Activated CD8-positive, alpha-beta memory T cell treated with anti-CD3 and anti-CD28 coated beads, Interleukin-2, amount 10 ng/mL, durations not matched to agents 7 days and 5 days (primary cell): ENCODE measurements at regions not wholly inside any gene's neighbourhood (a gene's known extent, or its start where the extent isn't known, plus 50 kb on each side); places are given as distances from the start of the nearest gene placed in this dataset.

Experiments used
- ATAC-seq: fragments of 150-1000 bp; cut with Tn5 transposase; one replicate; pipeline ENCODE4 v1.10.0; 2021; ENCODE audit warnings: moderate library complexity
- CTCF ChIA-PET: fragments of 350-600 bp; sonication (Branson Sonifier 250); formaldehyde crosslinking; loops from one replicate; lab custom pipeline; 2021; ENCODE audit warnings: antibody characterized with exemption; lab: Charles Lee
- DNase-seq: peaks from one replicate; pipeline ENCODE4 v3.0.0-alpha.2; 2020
- H3K27ac Mint-ChIP-seq: one replicate; pipeline ENCODE4 v1.8.0; 2021; ENCODE audit warnings: mild to moderate bottlenecking, mixed read lengths
- H3K27me3 Mint-ChIP-seq: one replicate; pipeline ENCODE4 v1.8.0; 2021; ENCODE audit warnings: mixed read lengths
- H3K36me3 Mint-ChIP-seq: one replicate; pipeline ENCODE4 v1.8.0; 2021; ENCODE audit warnings: mild to moderate bottlenecking, mixed read lengths
- H3K4me1 Mint-ChIP-seq: one replicate; pipeline ENCODE4 v1.8.0; 2021; ENCODE audit warnings: mixed read lengths
- H3K4me3 Mint-ChIP-seq: one replicate; pipeline ENCODE4 v1.8.0; 2021; ENCODE audit warnings: mild to moderate bottlenecking, moderate library complexity, mixed read lengths
- H3K9me3 Mint-ChIP-seq: one replicate; pipeline ENCODE4 v1.8.0; 2022; ENCODE audit warnings: low read depth, mixed read lengths

DNA sequence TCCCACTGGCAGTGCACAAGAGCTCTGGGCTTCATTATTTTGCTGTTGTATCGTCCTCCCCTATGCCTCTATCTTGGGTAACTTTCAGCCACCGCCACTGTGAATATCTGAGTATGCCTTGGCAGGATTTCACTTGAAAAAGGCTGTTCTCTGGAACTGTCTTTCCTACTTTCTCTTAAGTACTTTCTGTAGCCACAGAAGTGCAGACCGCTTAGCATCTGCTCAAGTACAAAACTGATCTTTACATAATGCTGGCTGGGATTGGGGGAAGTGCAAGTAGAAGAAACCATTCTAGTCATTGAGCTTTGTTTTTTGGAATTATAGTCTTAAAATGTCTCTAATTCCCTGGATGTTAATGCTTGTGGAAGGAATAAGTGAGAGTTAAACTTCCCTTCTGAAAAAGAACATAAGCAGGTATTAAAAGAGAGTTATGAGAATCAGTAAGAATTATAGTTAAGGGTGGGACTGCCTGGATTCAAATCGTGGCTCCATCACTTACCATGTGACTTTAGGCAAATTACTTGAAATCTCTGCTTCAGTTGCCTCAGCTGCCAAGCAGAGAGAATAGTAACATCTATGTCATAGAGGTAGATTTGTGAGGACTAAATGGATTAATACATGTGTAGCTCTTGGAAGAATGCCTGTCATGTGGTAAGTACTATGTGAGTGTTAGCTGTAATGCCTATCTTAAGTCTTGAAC, 77.5 kb downstream of the MID1IP1 start:
- DNase-seq (no peak), ATAC-seq (no peak)
- Mint-ChIP-seq H3K9me3 (no peaks in the 10 kb centered on the region), H3K27ac (no peak overlapping the region), H3K4me1 (peaks cover 9% of the 10 kb centered on the region), H3K27me3 (no peaks in the 10 kb centered on the region), H3K4me3 (no peak overlapping the region), H3K36me3 (peaks cover 1% of the 10 kb centered on the region)
- CTCF ChIA-PET = no interaction called here

- no peak overlapping the region for H3K27ac Mint-ChIP-seq
- H3K36me3 Mint-ChIP-seq = peaks cover 1% of the 10 kb centered on the region
- H3K4me1 Mint-ChIP-seq = peaks cover 9% of the 10 kb centered on the region
- no peak for ATAC-seq
- DNase-seq = no peak
- no peak overlapping the region for H3K4me3 Mint-ChIP-seq
- H3K27me3 Mint-ChIP-seq = no peaks in the 10 kb centered on the region
- CTCF ChIA-PET = no interaction called here
- H3K9me3 Mint-ChIP-seq = no peaks in the 10 kb centered on the region
These were observed 78.5 kb downstream of the MID1IP1 start for GRCh38 chrX:38879631-38880220.

DNA sequence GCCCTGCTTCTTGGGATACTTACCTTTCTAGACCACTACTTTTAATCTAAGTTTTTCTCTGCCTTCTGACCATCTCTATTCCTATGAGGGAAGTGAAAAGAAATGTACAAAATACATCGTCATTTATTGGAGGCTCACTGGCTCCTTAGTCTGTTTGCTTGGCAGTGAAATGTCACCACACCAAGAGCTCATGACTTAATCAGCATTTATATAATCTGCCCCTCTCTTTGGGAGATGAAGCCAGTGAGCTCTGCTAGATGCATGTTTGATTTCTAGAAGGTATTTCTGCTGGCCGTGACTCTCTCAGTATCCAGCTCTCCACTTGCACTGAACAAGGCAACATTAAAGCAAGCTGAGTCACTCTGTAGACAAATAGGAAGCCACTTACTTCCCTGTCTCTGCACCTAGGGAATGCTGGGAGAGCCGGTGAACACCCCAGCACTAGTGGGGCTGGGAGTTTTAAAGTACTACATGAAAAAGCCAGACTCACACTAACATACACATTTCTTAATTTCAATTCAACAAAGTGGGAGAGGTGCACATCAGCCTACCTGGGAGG, 79.1 kb downstream of the MID1IP1 start:
- ATAC-seq = no peak
- H3K36me3 Mint-ChIP-seq = peaks cover 1% of the 10 kb centered on the region
- CTCF ChIA-PET = no interaction called here
- no peak overlapping the region for H3K27ac Mint-ChIP-seq
- no peak overlapping the region for H3K4me3 Mint-ChIP-seq
- no peaks in the 10 kb centered on the region for H3K27me3 Mint-ChIP-seq
- H3K9me3 Mint-ChIP-seq = no peaks in the 10 kb centered on the region
- DNase-seq = no peak
- H3K4me1 Mint-ChIP-seq = peaks cover 9% of the 10 kb centered on the region

- DNase-seq (no peak), ATAC-seq (no peak)
- H3K4me3 Mint-ChIP-seq = no peak overlapping the region
- H3K27ac Mint-ChIP-seq = no peak overlapping the region
- no peaks in the 10 kb centered on the region for H3K9me3 Mint-ChIP-seq
- CTCF ChIA-PET = no interaction called here
- H3K27me3 Mint-ChIP-seq = no peaks in the 10 kb centered on the region
- peaks cover 1% of the 10 kb centered on the region for H3K36me3 Mint-ChIP-seq
- H3K4me1 Mint-ChIP-seq = peaks cover 9% of the 10 kb centered on the region
These were observed 79.8 kb downstream of the MID1IP1 start for GRCh38 chrX:38881066-38881465.

DNA sequence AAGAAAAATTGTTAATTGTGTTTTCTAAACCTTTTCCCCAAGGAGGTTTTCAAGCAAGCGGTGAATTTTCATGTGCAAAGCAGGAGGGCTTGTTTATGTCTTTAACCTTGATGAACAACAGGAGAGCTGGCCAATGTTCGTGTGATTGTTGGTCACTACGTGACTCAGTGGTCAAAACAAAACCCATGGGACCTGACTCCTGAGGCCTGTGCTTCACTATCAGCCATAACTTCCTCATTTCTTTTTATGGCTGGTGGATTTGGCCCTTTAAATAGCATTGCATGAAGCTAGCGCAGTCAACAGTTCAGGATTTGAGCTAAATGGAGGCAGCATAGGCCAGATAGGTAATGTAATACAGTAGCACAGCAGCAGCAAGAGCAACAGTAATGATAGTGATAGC, 80.5 kb downstream of the MID1IP1 start:
- ATAC-seq = no peak
- DNase-seq = no peak
- peaks cover 9% of the 10 kb centered on the region for H3K4me1 Mint-ChIP-seq
- CTCF ChIA-PET = no interaction called here
- H3K27me3 Mint-ChIP-seq = no peaks in the 10 kb centered on the region
- no peak overlapping the region for H3K27ac Mint-ChIP-seq
- peaks cover 1% of the 10 kb centered on the region for H3K36me3 Mint-ChIP-seq
- H3K4me3 Mint-ChIP-seq = no peak overlapping the region
- no peaks in the 10 kb centered on the region for H3K9me3 Mint-ChIP-seq

- CTCF ChIA-PET = interaction anchor here (1.0 kb wide), 1 partner anchor 14 kb away, joined by 3 read pairs; no protein-coding TSS in a partner anchor
- H3K4me1 Mint-ChIP-seq = peaks cover 9% of the 10 kb centered on the region
- ATAC-seq = no peak
These were observed 81.8 kb downstream of the MID1IP1 start for GRCh38 chrX:38882894-38883626.

DNA sequence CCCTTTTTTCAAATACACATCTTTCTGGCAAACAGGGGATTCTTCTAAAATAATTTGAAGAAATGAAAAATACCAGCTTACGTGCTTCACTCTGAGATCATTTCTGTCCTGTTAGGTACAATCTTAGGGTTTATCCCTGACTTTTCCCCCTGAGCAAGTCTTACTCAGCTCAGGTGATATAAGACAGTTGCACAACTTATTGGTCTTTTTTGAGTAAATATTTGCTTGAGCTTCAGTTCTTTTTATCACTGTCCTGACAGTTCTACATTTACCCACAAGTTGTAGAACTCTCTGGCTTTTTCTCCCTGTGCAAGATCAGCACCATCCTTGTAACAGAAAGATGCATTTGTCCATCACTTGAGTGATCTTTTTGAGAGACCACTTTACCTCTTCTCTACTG, 84.9 kb downstream of the MID1IP1 start:
- DNase-seq = no peak
- Mint-ChIP-seq H3K36me3 (peaks cover 1% of the 10 kb centered on the region), H3K9me3 (no peaks in the 10 kb centered on the region), H3K4me1 (no peaks in the 10 kb centered on the region), H3K4me3 (no peak overlapping the region), H3K27ac (no peak overlapping the region), H3K27me3 (no peaks in the 10 kb centered on the region)
- CTCF ChIA-PET = no interaction called here
- no peak for ATAC-seq

More at GRCh38 chrX:38882894-38883626, 81.8 kb downstream of the MID1IP1 start:
- no peak overlapping the region for H3K4me3 Mint-ChIP-seq
- no peak overlapping the region for H3K27ac Mint-ChIP-seq
- H3K36me3 Mint-ChIP-seq = peaks cover 1% of the 10 kb centered on the region
- H3K9me3 Mint-ChIP-seq = no peaks in the 10 kb centered on the region
- DNase-seq = no peak
- no peaks in the 10 kb centered on the region for H3K27me3 Mint-ChIP-seq

- no peak for ATAC-seq
- H3K4me1 Mint-ChIP-seq = peaks cover 8% of the 10 kb centered on the region
- CTCF ChIA-PET = no interaction called here
- peaks cover 1% of the 10 kb centered on the region for H3K36me3 Mint-ChIP-seq
- no peak overlapping the region for H3K27ac Mint-ChIP-seq
- no peak for DNase-seq
- H3K4me3 Mint-ChIP-seq = no peak overlapping the region
- H3K27me3 Mint-ChIP-seq = no peaks in the 10 kb centered on the region
- no peaks in the 10 kb centered on the region for H3K9me3 Mint-ChIP-seq
These were observed 86.0 kb downstream of the MID1IP1 start for GRCh38 chrX:38887222-38887621.

- Mint-ChIP-seq H3K9me3 (no peaks in the 10 kb centered on the region), H3K36me3 (no peaks in the 10 kb centered on the region), H3K27ac (no peak overlapping the region), H3K4me1 (peaks cover 9% of the 10 kb centered on the region), H3K27me3 (no peaks in the 10 kb centered on the region), H3K4me3 (no peak overlapping the region)
- CTCF ChIA-PET = no interaction called here
- DNase-seq (no peak), ATAC-seq (no peak)
These were observed 89.1 kb downstream of the MID1IP1 start for GRCh38 chrX:38890326-38890725.

- CTCF ChIA-PET = no interaction called here
- Mint-ChIP-seq H3K9me3 (no peaks in the 10 kb centered on the region), H3K36me3 (no peaks in the 10 kb centered on the region), H3K27ac (no peak overlapping the region), H3K27me3 (no peaks in the 10 kb centered on the region), H3K4me3 (no peak overlapping the region), H3K4me1 (peaks cover 9% of the 10 kb centered on the region)
- ATAC-seq (no peak), DNase-seq (no peak)
These were observed 89.7 kb downstream of the MID1IP1 start for GRCh38 chrX:38890963-38891362.

GRCh38 chrX:38891641-38892413, 90.6 kb downstream of the MID1IP1 start:
- ATAC-seq = peak; percentile 60
- no peaks in the 10 kb centered on the region for H3K9me3 Mint-ChIP-seq
- H3K4me1 Mint-ChIP-seq = peaks cover 12% of the 10 kb centered on the region
- H3K36me3 Mint-ChIP-seq = no peaks in the 10 kb centered on the region
- H3K27me3 Mint-ChIP-seq = no peaks in the 10 kb centered on the region
- CTCF ChIA-PET = no interaction called here
- H3K4me3 Mint-ChIP-seq = no peak overlapping the region
- DNase-seq = peak; percentile 42
- no peak overlapping the region for H3K27ac Mint-ChIP-seq

- H3K9me3 Mint-ChIP-seq = no peaks in the 10 kb centered on the region
- no peak overlapping the region for H3K27ac Mint-ChIP-seq
- H3K4me3 Mint-ChIP-seq = no peak overlapping the region
- ATAC-seq (no peak), DNase-seq (no peak)
- H3K36me3 Mint-ChIP-seq = no peaks in the 10 kb centered on the region
- CTCF ChIA-PET = no interaction called here
- no peaks in the 10 kb centered on the region for H3K27me3 Mint-ChIP-seq
- peaks cover 13% of the 10 kb centered on the region for H3K4me1 Mint-ChIP-seq
These were observed 92.2 kb downstream of the MID1IP1 start for GRCh38 chrX:38893441-38893840.

- H3K9me3 Mint-ChIP-seq = no peaks in the 10 kb centered on the region
- no peak for DNase-seq
- no peaks in the 10 kb centered on the region for H3K36me3 Mint-ChIP-seq
- no peaks in the 10 kb centered on the region for H3K27me3 Mint-ChIP-seq
- H3K27ac Mint-ChIP-seq = no peak overlapping the region
- H3K4me3 Mint-ChIP-seq = no peak overlapping the region
- H3K4me1 Mint-ChIP-seq = peaks cover 13% of the 10 kb centered on the region
- ATAC-seq = no peak
- CTCF ChIA-PET = no interaction called here
These were observed 94.5 kb downstream of the MID1IP1 start for GRCh38 chrX:38895775-38896174.
